ES-I3 (cell line): ENCODE measurements at regions not wholly inside any gene's neighbourhood (a gene's known extent, or its start where the extent isn't known, plus 50 kb on each side); places are given as distances from the start of the nearest gene placed in this dataset.

ENCODE experiments used
- H3K36me3 ChIP-seq: 2 replicates; pipeline ENCODE4 v1.6.1; 2013; ENCODE audit warnings: mild to moderate bottlenecking, low read length, control low read depth, moderate library complexity; ENCODE audit not compliant: insufficient read depth
- H3K4me1 ChIP-seq: 2 replicates; pipeline ENCODE4 v1.6.1; 2013; ENCODE audit warnings: mild to moderate bottlenecking, control low read depth, low read length; ENCODE audit not compliant: insufficient read depth
- H3K9ac ChIP-seq: 2 replicates; pipeline ENCODE4 v1.6.1; 2013; ENCODE audit warnings: low read depth, mild to moderate bottlenecking, low read length, moderate library complexity
- H3K9me3 ChIP-seq: 2 replicates; pipeline ENCODE4 v1.6.1; 2013; ENCODE audit warnings: mild to moderate bottlenecking, low read length, moderate library complexity; ENCODE audit not compliant: control insufficient read depth, insufficient read depth

DNA sequence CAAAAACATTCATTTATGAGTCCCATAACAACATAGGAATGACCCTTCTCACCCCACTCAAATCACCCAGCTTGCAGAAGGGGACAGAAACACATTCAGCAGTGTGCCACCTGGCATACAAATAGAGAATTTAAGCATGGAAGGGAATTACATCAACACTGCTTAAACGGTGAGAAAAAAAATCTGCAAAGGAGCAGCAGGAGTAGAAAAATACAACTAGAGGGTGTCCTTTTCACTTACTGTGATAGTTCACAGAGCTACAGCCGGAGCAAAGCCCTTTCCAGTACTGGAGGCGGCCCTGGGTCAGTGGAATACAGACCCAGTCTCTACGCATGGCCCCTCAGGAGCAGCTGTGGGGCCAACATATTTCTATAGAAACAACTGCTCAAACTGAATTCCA lies 764.3 kb upstream of the ARGLU1 start:
- no peaks in the 10 kb centered on the region for H3K4me1 ChIP-seq
- H3K9me3 ChIP-seq, result no peaks in the 10 kb centered on the region
- H3K9ac ChIP-seq, result no peak overlapping the region
- no peaks in the 10 kb centered on the region for H3K36me3 ChIP-seq

DNA sequence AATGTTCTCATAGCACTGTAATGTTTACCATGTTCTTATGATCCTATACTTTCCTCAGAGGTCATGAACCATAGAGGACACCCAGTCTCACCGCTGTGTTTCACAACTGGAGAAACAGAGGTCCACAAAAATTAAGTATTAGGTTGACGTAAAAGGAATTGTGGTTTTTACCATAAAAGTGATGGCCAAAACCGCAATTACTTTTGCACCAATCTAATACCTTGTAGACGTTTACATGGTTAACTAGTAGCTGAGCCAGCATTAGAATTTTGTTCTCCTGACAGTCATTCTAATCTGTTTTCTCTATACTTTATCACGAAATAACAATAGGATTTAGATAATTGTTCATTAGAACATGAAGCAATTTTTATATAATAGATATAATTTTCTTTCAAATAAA lies 763.4 kb upstream of the ARGLU1 start:
- Histone ChIP-seq H3K4me1 (no peaks in the 10 kb centered on the region), H3K36me3 (no peaks in the 10 kb centered on the region), H3K9ac (no peak overlapping the region), H3K9me3 (no peaks in the 10 kb centered on the region)

DNA sequence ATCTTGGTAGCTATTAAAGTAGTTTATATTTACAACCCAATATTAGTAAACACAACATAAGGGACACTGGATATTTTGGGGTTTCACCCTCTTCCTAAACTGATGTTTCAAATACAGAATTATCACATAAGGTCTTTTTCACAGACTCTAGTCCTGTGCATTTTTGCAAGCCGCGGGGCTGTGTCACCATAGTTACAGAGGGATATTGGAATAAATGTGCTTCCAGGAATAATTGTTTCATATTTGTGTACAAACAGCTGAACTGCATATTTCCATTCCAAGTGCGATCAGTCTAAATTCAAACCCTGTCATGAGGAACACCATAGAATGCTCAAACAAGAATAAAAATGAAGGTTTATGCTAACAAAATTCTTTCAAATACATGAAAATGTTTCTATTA lies 762.5 kb upstream of the ARGLU1 start:
- Histone ChIP-seq H3K9ac (no peak overlapping the region), H3K9me3 (no peaks in the 10 kb centered on the region), H3K36me3 (no peaks in the 10 kb centered on the region), H3K4me1 (no peaks in the 10 kb centered on the region)

DNA sequence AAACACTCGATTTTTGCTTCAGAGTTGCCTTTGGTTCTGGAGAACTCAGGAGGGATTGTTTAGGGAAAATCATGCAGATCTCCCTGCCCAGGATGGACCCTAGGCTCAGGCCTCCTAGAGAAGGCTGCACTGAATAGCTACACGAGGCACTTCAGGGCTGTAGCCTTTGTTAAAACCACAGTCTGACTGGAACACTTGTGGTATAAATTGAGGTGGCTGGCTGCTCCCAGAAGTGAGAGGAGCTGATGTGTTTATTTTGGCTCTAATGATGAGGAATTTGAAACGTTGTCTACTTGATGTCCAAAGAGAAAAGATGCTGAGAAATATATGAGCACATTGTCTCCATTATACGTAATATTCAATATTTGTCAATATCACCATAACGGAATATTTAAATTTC lies 762.1 kb upstream of the ARGLU1 start:
- Histone ChIP-seq H3K4me1 (no peaks in the 10 kb centered on the region), H3K36me3 (no peaks in the 10 kb centered on the region), H3K9me3 (no peaks in the 10 kb centered on the region), H3K9ac (no peak overlapping the region)

DNA sequence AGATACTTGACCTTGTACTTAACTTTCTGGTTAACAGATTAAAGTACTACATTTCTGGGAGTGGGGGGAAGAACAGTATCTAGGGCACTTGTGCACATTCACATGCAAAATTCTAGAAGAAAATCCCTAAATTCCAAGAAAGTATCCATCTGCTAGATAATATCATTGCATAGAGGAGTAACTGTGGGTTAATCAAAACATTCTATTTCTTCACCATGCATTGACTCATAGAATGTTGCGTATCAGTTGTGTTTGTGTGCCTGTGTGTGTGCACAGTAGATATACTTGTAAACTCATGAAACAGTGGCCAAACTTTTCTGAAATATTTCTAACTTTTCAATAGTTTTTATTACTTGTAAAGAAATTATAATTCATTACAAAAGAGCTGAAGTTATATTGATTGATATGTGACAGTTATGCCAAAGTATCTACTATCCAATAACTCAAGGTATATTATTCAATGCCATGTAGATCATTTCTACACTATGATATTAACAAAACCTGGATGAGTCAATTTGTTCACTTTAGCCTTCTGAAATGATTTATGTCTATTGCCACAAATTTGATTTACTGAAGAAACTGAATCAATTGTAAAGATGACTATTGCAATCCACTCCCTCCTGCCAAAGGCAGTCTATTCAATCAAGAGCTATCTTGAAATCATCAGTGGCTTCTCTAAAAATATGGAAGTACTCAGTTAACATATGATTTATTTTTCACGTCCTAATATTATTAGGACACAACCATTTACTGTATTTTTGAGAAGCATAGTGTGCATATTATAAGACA lies 756.7 kb upstream of the ARGLU1 start:
- Histone ChIP-seq H3K36me3 (no peaks in the 10 kb centered on the region), H3K4me1 (no peaks in the 10 kb centered on the region), H3K9me3 (no peaks in the 10 kb centered on the region), H3K9ac (no peak overlapping the region)

DNA sequence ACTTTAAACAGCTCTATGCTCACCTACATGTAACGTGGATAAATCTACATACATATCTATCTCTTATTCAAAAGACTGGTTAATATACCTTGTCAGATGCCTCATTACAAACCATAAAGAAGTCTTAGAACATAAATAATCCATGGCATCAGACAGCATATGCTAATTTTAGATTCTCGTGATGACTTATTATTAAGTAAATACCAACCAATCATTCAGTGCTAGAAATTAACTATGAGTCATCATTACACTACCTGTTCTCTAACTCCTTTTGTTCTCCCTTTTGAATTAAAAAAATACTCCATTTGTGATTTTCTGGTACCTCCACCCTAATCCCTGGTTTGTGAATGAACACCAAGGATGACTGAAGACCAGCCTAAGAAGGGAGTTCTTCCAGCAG lies 754.3 kb upstream of the ARGLU1 start:
- no peaks in the 10 kb centered on the region for H3K4me1 ChIP-seq
- H3K36me3 ChIP-seq, result no peaks in the 10 kb centered on the region
- H3K9me3 ChIP-seq, result no peaks in the 10 kb centered on the region
- H3K9ac ChIP-seq, result no peak overlapping the region

DNA sequence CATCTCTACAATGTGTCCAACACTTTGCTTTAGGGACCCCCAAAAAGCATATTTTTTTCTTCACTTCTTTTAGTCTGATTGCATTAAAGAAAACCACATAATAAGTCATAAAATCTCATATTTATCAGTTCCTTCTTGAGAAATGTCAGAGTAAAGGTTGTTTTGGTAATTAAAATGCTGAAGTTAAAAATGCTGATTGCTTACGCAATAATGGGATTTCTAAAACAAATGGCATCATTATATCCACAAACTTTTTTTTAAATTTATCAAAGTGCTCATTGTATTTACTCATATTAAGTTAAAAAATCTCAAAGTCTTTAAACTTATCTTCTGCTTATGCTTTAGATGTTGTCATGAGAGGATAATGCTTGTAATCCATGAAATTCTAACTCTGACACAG lies 737.2 kb upstream of the ARGLU1 start:
- Histone ChIP-seq H3K4me1 (no peaks in the 10 kb centered on the region), H3K9me3 (no peaks in the 10 kb centered on the region), H3K36me3 (no peaks in the 10 kb centered on the region), H3K9ac (no peak overlapping the region)

DNA sequence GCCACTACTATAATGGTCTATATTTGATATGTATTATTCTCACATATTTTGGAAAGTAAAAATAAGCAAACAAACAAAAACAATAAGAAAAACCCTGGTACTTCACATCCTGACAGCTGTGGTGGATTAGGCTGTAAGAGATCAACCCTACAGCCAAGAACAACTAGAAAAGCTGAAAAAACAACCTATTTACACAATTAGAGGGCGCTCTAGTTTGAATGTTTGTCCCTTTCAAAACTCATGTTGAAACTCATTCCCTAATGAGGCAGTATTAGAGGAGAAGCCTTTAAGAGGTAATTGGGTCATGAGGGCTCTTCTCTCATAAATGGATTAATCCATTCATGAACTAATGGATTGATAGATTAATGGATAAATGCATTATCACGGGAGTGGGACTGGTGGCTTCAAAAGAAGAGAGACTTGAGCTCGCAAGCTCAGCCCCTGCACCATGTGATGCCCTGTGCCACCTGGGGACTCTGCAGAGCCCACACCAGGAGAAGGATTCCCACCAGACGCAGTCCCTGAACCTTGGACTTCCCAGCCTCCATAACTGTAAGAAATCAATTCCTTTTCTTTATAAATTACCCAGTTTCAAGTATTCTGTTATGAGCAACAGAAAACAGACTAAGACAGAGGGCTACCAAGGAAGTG lies 733.9 kb upstream of the ARGLU1 start:
- Histone ChIP-seq H3K36me3 (no peaks in the 10 kb centered on the region), H3K4me1 (no peaks in the 10 kb centered on the region), H3K9me3 (no peaks in the 10 kb centered on the region), H3K9ac (no peak overlapping the region)

DNA sequence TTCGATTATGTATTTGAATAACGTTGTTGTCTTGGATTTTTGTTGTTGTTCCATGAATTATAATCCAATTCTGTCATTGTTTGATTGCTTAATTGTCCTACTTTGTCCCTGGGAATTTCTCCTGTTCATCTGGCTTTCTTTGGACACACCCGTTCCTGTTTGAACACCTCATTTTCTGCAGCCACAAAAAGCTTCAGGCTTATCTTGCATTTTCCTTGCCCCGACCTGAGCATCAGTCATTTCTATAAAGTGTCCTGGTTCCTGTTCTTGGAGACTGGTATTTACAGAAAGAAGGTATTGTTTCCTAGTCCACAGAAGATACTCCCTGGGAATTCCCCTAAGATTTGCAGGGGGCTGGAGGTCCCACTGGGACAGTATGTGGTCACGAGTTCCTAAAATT lies 731.8 kb upstream of the ARGLU1 start:
- Histone ChIP-seq H3K9me3 (no peaks in the 10 kb centered on the region), H3K4me1 (no peaks in the 10 kb centered on the region), H3K36me3 (no peaks in the 10 kb centered on the region), H3K9ac (no peak overlapping the region)

DNA sequence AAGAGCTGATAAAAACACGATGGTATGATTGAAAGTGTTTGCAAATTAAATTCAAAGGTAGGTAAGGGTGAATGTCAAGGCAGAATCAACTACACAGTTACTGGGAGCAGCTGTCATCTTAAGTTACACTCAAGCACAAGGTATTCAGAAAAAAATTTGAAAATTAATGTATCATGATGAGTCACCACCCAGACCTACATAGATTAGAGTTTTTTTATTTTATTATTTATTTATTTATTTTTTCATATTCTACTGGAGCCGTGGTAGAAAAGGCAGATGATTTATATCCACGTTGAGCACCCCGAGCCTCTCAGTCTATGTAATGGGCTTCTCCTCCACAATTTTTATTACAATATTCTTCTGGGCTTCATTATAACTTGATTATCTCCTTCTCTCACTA lies 728.9 kb upstream of the ARGLU1 start:
- Histone ChIP-seq H3K36me3 (no peaks in the 10 kb centered on the region), H3K4me1 (no peaks in the 10 kb centered on the region), H3K9me3 (no peaks in the 10 kb centered on the region), H3K9ac (no peak overlapping the region)

DNA sequence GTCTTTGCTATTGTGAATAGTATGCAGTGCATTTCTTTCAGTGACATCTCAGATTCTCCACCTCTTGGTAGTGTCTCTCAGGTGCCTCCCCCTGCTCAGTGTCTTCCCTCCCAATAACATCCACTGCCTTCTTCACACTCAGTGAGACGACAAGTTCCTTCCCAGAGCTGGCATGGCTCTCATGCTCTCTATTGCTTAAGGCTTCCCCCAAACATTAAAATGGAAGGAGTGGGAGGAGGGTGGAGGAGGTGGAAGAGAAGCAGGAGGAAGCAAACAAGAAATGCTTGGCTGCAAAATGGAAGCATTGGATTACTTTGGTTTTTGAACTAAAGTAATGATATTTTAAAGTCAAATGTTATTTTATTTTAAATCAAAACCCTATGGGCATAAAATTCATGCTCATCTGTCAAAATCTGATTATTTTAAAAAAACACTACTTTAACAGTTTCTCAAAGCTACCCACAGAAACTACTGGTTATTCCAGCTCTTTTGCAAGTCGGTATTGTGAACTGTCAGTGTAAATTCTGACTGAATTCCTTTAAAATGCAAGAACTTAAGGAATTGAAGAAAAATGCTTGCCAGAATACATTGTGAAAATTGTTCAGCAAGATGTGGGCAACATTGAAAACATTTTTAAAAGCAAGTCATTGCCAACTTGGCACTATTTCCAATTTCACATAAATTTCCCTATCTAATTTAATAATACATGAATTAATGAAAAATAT lies 727.6 kb upstream of the ARGLU1 start:
- no peaks in the 10 kb centered on the region for H3K4me1 ChIP-seq
- no peaks in the 10 kb centered on the region for H3K36me3 ChIP-seq
- no peaks in the 10 kb centered on the region for H3K9me3 ChIP-seq
- H3K9ac ChIP-seq, result no peak overlapping the region

DNA sequence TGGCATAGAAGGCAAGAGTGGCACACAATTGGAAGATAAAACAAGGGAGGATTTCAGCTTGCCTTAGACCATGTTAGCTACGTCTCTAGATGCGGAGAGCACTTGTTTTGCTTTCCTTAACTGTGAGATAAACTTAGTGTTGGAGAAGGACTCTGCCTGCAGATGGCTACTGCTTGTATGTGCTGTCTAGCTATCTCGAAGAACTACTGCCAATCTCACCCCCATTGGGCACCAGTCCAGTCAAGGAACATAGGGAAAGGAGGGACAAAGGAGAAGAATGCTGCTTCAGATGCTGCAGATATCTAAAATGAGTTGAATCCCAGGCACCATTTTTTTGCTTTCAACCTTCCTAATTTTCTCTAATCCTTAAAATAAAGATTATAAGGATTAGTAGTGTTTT lies 726.0 kb upstream of the ARGLU1 start:
- Histone ChIP-seq H3K36me3 (no peaks in the 10 kb centered on the region), H3K9ac (no peak overlapping the region), H3K9me3 (no peaks in the 10 kb centered on the region), H3K4me1 (no peaks in the 10 kb centered on the region)

DNA sequence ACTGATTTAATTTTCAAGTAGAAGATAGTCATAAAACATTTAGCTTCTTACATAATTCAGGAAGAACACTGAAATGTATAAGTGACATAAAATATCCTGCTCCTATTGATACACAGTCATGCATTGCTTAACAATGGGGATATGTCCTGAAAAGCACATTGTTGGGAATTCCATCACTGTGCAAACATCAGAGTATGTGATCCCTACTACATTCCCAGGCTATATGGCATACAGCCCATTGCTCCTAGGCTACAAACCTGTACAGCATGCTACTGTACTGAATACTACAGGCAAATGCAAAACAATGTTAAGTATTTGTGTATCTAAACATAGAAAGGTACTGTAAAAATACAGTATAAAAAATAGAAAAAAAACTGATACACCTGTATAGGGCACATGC lies 723.9 kb upstream of the ARGLU1 start:
- Histone ChIP-seq H3K36me3 (no peaks in the 10 kb centered on the region), H3K9me3 (no peaks in the 10 kb centered on the region), H3K9ac (no peak overlapping the region), H3K4me1 (no peaks in the 10 kb centered on the region)

DNA sequence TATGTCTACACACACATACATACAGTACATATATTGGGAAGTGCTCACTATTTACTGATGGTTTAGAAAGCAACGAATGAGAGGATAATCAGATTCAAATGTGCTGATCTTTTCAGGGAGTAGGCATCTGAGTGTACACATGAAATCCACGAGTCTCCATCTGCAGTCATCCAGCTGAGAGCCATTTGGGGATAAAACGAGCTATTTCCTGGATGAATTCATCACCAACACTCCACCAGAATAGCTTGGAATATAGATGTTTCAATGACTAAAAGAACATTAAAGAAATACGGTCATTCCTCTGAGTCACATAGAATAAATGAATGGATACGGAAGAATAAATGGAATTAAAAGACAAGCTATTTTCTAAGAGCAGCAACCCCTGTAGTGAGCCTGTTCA lies 721.6 kb upstream of the ARGLU1 start:
- Histone ChIP-seq H3K9ac (no peak overlapping the region), H3K4me1 (no peaks in the 10 kb centered on the region), H3K36me3 (no peaks in the 10 kb centered on the region), H3K9me3 (no peaks in the 10 kb centered on the region)

DNA sequence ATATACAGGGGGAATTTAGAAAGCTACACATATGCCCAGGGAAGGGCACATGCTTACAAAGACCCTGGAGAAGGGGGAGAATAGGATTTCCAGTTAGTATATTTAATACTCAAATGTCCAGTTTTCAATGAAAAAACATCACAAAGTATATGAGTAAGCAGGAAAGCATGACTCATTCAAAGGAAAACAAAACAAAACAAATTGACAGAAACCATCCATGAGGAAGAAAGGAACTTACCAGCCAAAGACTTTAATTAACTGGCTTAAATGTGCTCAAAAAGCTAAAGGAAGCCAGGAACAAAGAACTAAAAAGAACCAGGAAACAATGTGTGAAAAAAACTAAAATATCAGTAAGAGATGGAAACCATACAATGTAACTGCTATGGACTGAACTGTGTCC lies 716.2 kb upstream of the ARGLU1 start:
- Histone ChIP-seq H3K9me3 (no peaks in the 10 kb centered on the region), H3K4me1 (no peaks in the 10 kb centered on the region), H3K9ac (no peak overlapping the region), H3K36me3 (no peaks in the 10 kb centered on the region)
